Upper lobe of left lung (tissue), 4 donors: ENCODE measurements at regions not wholly inside any gene's neighbourhood (a gene's known extent, or its start where the extent isn't known, plus 50 kb on each side); places are given as distances from the start of the nearest gene placed in this dataset.

Experiments
- CTCF ChIP-seq, 6 experiments: fragments of 450-650 bp in 4 of 6; fragments of 200-600 bp in 2 of 6; sonication (generic) in 2 of 6; IDR thresholded peaks; one replicate each; pipeline ENCODE4 v1.5.1; 2016 to 2019; ENCODE audit warnings: antibody characterized with exemption in 6 of 6
- EP300 ChIP-seq, 4 donors: sonication (generic); formaldehyde crosslinking; IDR thresholded peaks; one replicate each; pipeline ENCODE4 v1.5.1; 2017; ENCODE audit warnings: antibody characterized with exemption in 4 of 4, control low read depth in 2 of 4

- TF ChIP-seq CTCF (IDR thresholded peaks at IDR 0.05) (no peak), EP300 (IDR thresholded peaks at IDR 0.05) (no peak)
Measured at GRCh38 chr12:22799503-22799902, 174.5 kb downstream of the ETNK1 start.
